Tibial nerve (tissue), 3 donors: ENCODE measurements at regions not wholly inside any gene's neighbourhood (a gene's known extent, or its start where the extent isn't known, plus 50 kb on each side); places are given as distances from the start of the nearest gene placed in this dataset.

ENCODE experiments used
- CTCF ChIP-seq, 5 experiments: fragments of 200-600 bp in 3 of 5; fragments of 450-650 bp in 2 of 5; sonication (generic) in 3 of 5; IDR thresholded peaks; one replicate each; pipeline ENCODE4 v1.5.1; 2016 to 2019; ENCODE audit warnings: antibody characterized with exemption in 5 of 5, mild to moderate bottlenecking in 3 of 5, moderate library complexity in 2 of 5
- POLR2A ChIP-seq, 2 donors: fragments of 450-650 bp; IDR thresholded peaks; one replicate each; pipeline ENCODE4 v1.6.1; 2017; ENCODE audit warnings: antibody characterized with exemption in 2 of 2, mild to moderate bottlenecking in 2 of 2, moderate library complexity in 2 of 2

GRCh38 chr4:124839786-124840390, 127.4 kb upstream of the ANKRD50 start:
- TF ChIP-seq POLR2A (IDR thresholded peaks at IDR 0.05): no peak
- no peak for TF ChIP-seq CTCF (IDR thresholded peaks at IDR 0.05)
